ENCODE measurements at regions not wholly inside any gene's neighbourhood (a gene's known extent, or its start where the extent isn't known, plus 50 kb on each side); places are given as distances from the start of the nearest gene placed in this dataset.

DNA sequence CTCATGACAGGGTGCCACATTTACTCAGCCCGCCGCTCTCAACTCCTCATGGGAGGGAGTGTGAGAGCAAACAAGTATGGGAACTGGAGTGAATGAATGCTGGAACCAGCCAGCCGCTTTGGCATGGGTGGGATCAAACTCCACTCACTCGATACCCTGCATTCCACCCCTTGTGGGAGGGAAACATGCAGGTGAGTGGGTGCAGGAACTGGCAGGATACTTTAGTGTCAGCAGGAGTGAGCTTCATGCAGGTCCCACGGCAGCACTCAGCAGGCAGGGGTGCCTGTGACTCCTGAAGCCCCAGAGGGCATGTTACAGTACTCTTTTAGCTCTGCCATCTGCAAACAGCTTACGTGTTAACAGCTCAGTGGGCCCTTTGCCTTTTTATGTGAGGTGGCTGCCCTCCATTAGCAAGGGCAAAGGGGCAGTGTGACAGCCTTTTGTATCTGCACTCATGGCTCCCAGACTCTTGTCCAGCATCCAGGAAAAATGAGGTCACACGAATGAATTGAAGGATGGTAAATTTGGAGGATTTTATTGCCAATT, 433.2 kb upstream of the NMUR2 start:
- H3K4me3 ChIP-seq (ENCODE audit: low read depth, low read length), result no peak overlapping the region
- DNase-seq (ENCODE audit: low read depth, low spot score), result no peak
- CTCF ChIA-PET, result no interaction called here
- TF ChIP-seq, protein P1, sequence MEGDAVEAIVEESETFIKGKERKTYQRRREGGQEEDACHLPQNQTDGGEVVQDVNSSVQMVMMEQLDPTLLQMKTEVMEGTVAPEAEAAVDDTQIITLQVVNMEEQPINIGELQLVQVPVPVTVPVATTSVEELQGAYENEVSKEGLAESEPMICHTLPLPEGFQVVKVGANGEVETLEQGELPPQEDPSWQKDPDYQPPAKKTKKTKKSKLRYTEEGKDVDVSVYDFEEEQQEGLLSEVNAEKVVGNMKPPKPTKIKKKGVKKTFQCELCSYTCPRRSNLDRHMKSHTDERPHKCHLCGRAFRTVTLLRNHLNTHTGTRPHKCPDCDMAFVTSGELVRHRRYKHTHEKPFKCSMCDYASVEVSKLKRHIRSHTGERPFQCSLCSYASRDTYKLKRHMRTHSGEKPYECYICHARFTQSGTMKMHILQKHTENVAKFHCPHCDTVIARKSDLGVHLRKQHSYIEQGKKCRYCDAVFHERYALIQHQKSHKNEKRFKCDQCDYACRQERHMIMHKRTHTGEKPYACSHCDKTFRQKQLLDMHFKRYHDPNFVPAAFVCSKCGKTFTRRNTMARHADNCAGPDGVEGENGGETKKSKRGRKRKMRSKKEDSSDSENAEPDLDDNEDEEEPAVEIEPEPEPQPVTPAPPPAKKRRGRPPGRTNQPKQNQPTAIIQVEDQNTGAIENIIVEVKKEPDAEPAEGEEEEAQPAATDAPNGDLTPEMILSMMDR (IDR thresholded peaks at IDR 0.05; ENCODE audit: insufficient read depth, low read length, missing control alignments), result no peak
- POLR2A ChIA-PET, result no interaction called here

DNA sequence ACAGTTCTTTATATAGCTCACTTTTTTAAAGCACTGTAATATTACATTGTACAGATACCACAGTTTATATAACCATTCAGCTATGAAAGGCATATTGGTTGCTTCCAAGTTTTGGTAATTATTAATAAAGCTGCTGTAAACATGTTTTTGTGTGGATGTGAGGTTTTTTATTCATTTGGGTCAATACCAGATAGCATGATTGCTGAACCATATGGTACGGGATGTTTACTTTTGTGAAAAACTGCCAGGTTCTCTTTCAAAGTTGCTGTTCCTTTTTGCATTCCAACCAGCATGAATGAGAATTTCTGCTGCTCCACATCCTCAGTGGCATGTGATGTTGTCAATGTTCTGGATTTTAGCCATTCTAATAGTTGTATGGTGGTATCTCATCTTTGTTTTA, 439.6 kb upstream of the NMUR2 start:
- no peak overlapping the region for H3K4me3 ChIP-seq (ENCODE audit: low read depth, low read length)
- no peak for DNase-seq (ENCODE audit: low read depth, low spot score)
- ChIA-PET CTCF (no interaction called here), POLR2A (no interaction called here)
- TF ChIP-seq, protein P1 (IDR thresholded peaks at IDR 0.05; ENCODE audit: insufficient read depth, low read length, missing control alignments), result no peak

DNA sequence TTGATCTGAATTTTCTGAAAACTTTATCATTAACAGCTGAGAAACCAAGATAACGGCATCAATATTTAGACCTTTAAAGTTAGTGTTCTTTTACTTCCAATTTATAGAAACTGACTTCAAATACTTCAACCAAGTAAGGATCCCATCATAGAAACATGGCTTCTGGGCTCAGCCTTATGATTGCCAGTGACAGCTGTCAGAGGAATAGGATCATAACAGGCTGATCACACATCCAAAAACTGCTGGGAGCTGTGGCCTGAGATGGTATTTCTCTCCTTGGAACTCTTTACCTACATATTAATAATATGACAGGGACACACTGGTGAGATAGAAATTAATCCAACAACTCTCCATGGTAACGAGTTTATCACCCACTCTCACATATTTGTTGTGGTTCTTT, 448.3 kb upstream of the NMUR2 start:
- ChIA-PET CTCF (no interaction called here), POLR2A (no interaction called here)
- no peak for DNase-seq (ENCODE audit: low read depth, low spot score)
- TF ChIP-seq, protein P1 (IDR thresholded peaks at IDR 0.05; ENCODE audit: insufficient read depth, low read length, missing control alignments), result no peak
- no peak overlapping the region for H3K4me3 ChIP-seq (ENCODE audit: low read depth, low read length)

DNA sequence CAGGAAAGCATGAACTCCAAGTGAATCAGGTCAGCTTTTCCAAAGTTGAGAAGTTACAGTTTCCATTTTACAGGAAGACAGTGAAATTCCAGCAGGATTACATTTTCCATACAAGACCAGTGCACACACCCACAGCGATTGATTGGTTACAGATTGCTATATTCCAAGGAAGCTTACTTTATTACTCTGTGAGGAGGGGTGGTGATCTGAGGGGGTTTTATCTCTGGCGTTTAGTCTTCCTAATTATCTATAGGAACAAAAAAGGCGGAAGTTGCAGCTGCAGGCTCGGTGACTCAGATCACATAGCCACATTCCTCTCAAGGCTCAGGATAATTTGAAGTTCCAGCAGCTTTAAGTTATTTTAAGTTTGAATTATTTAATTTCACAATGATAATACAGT, 450.4 kb upstream of the NMUR2 start:
- CTCF ChIA-PET, result no interaction called here
- TF ChIP-seq, protein P1 (IDR thresholded peaks at IDR 0.05; ENCODE audit: insufficient read depth, low read length, missing control alignments), result no peak
- H3K4me3 ChIP-seq (ENCODE audit: low read depth, low read length), result no peak overlapping the region
- POLR2A ChIA-PET, result no interaction called here
- DNase-seq (ENCODE audit: low read depth, low spot score), result no peak

DNA sequence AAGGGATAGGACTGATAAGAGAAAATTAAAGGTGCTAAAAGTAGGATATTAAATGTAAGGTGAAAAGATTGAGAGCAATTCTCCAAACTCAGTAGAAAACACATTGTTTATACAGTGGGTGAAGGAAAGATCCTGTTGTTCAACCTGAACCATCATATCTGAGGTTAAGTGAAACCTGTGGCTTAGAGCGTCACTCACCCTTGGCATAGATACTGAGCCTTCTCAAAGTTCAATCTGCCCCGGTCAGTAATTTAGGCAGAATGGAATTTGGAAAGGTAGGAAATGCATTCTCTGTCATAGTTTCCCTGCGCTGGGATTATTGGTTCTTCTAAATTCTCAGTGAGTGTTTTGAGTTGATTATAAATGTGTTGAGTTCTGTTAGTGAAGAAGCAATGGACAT, 456.2 kb upstream of the NMUR2 start:
- ChIA-PET POLR2A (no interaction called here), CTCF (no interaction called here)
- TF ChIP-seq, protein P1 (IDR thresholded peaks at IDR 0.05; ENCODE audit: insufficient read depth, low read length, missing control alignments), result no peak
- H3K4me3 ChIP-seq (ENCODE audit: low read depth, low read length), result no peak overlapping the region
- no peak for DNase-seq (ENCODE audit: low read depth, low spot score)

DNA sequence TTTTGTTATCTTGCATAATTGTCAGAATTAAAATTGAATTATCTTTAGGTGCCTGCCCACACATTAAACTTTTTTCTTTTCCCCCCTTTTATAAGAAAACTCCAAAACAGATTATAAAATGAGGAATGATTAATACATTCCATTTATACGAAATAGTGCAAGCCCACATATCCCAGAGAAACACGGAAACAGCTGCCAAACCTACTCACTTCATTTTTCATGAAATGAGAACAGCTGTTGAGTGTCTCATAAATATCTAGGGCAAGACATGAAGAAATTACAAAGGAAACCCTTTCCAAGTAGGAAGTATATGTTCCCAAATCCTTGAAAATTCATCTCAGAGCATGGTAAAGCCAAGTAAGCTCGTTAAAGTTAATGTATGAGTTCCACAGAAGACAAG, 459.4 kb upstream of the NMUR2 start:
- TF ChIP-seq, protein P1 (IDR thresholded peaks at IDR 0.05; ENCODE audit: insufficient read depth, low read length, missing control alignments), result no peak
- ChIA-PET POLR2A (no interaction called here), CTCF (no interaction called here)
- no peak overlapping the region for H3K4me3 ChIP-seq (ENCODE audit: low read depth, low read length)
- DNase-seq (ENCODE audit: low read depth, low spot score), result no peak
